Skeletal muscle satellite cell (primary cell): ENCODE measurements at regions not wholly inside any gene's neighbourhood (a gene's known extent, or its start where the extent isn't known, plus 50 kb on each side); places are given as distances from the start of the nearest gene placed in this dataset.

Source experiments
- H3K27me3 ChIP-seq: 2 replicates; pipeline ENCODE4 v1.7.0; 2013; ENCODE audit warnings: low read length; ENCODE audit not compliant: control insufficient read depth, insufficient read depth
- H3K36me3 ChIP-seq: 2 replicates; pipeline ENCODE4 v1.7.0; 2013; ENCODE audit warnings: mild to moderate bottlenecking, control low read depth, low read length; ENCODE audit not compliant: insufficient read depth
- H3K4me1 ChIP-seq: 2 replicates; pipeline ENCODE4 v1.7.0; 2013; ENCODE audit warnings: low read length; ENCODE audit not compliant: control insufficient read depth, insufficient read depth
- H3K4me2 ChIP-seq: 2 replicates; pipeline ENCODE4 v1.7.0; 2013; ENCODE audit warnings: mild to moderate bottlenecking, low read length
- H3K4me3 ChIP-seq: 2 replicates; pipeline ENCODE4 v1.7.0; 2013; ENCODE audit warnings: low read length
- H3K9ac ChIP-seq: 2 replicates; pipeline ENCODE4 v1.7.0; 2013; ENCODE audit warnings: mild to moderate bottlenecking, low read depth, low read length, moderate library complexity
- H3K9me3 ChIP-seq: replicated peaks from 2 replicates; pipeline ENCODE4 v1.7.0; 2013; ENCODE audit warnings: mild to moderate bottlenecking, control low read depth, low read length

- Histone ChIP-seq H3K4me2 (no peak overlapping the region), H3K4me1 (no peaks in the 10 kb centered on the region), H3K4me3 (no peak overlapping the region), H3K36me3 (no peaks in the 10 kb centered on the region), H3K9ac (no peak overlapping the region), H3K9me3 (peaks cover 10% of the 10 kb centered on the region), H3K27me3 (no peaks in the 10 kb centered on the region)
Observed at GRCh38 chr2:129069875-129070594, 751.4 kb upstream of the HS6ST1 start.

- Histone ChIP-seq H3K4me2 (no peak overlapping the region), H3K4me3 (no peak overlapping the region), H3K9me3 (peaks cover 10% of the 10 kb centered on the region), H3K36me3 (no peaks in the 10 kb centered on the region), H3K27me3 (no peaks in the 10 kb centered on the region), H3K9ac (no peak overlapping the region), H3K4me1 (no peaks in the 10 kb centered on the region)
Observed at GRCh38 chr2:129070663-129071062, 752.0 kb upstream of the HS6ST1 start.

- Histone ChIP-seq H3K27me3 (no peaks in the 10 kb centered on the region), H3K4me1 (no peaks in the 10 kb centered on the region), H3K4me3 (no peak overlapping the region), H3K9me3 (peaks cover 10% of the 10 kb centered on the region), H3K4me2 (no peak overlapping the region), H3K9ac (no peak overlapping the region), H3K36me3 (no peaks in the 10 kb centered on the region)
Observed at GRCh38 chr2:129071531-129071930, 752.9 kb upstream of the HS6ST1 start.

- H3K9me3 ChIP-seq: peaks cover 9% of the 10 kb centered on the region
- no peaks in the 10 kb centered on the region for H3K4me1 ChIP-seq
- H3K9ac ChIP-seq: no peak overlapping the region
- no peaks in the 10 kb centered on the region for H3K36me3 ChIP-seq
- no peak overlapping the region for H3K4me3 ChIP-seq
- H3K4me2 ChIP-seq: no peak overlapping the region
- no peaks in the 10 kb centered on the region for H3K27me3 ChIP-seq
Observed at GRCh38 chr2:129074298-129074920, 755.7 kb upstream of the HS6ST1 start.

GRCh38 chr2:129078548-129078947 is 759.9 kb upstream of the HS6ST1 start:
- H3K4me3 ChIP-seq: no peak overlapping the region
- no peaks in the 10 kb centered on the region for H3K4me1 ChIP-seq
- peaks cover 9% of the 10 kb centered on the region for H3K9me3 ChIP-seq
- no peak overlapping the region for H3K9ac ChIP-seq
- H3K27me3 ChIP-seq: no peaks in the 10 kb centered on the region
- H3K36me3 ChIP-seq: no peaks in the 10 kb centered on the region
- H3K4me2 ChIP-seq: no peak overlapping the region

- Histone ChIP-seq H3K9ac (no peak overlapping the region), H3K4me2 (no peak overlapping the region), H3K4me3 (no peak overlapping the region), H3K9me3 (peaks cover 9% of the 10 kb centered on the region), H3K36me3 (no peaks in the 10 kb centered on the region), H3K4me1 (no peaks in the 10 kb centered on the region), H3K27me3 (no peaks in the 10 kb centered on the region)
Observed at GRCh38 chr2:129080715-129081476, 762.2 kb upstream of the HS6ST1 start.

GRCh38 chr2:129085386-129085785 is 766.7 kb upstream of the HS6ST1 start:
- H3K36me3 ChIP-seq: no peaks in the 10 kb centered on the region
- H3K27me3 ChIP-seq: no peaks in the 10 kb centered on the region
- no peak overlapping the region for H3K4me2 ChIP-seq
- no peaks in the 10 kb centered on the region for H3K4me1 ChIP-seq
- no peak overlapping the region for H3K9ac ChIP-seq
- no peak overlapping the region for H3K4me3 ChIP-seq
- peaks cover 7% of the 10 kb centered on the region for H3K9me3 ChIP-seq

- no peak overlapping the region for H3K9ac ChIP-seq
- no peak overlapping the region for H3K4me2 ChIP-seq
- no peak overlapping the region for H3K4me3 ChIP-seq
- no peaks in the 10 kb centered on the region for H3K4me1 ChIP-seq
- H3K27me3 ChIP-seq: no peaks in the 10 kb centered on the region
- peaks cover 7% of the 10 kb centered on the region for H3K9me3 ChIP-seq
- H3K36me3 ChIP-seq: no peaks in the 10 kb centered on the region
Observed at GRCh38 chr2:129087133-129087813, 768.6 kb upstream of the HS6ST1 start.

- no peaks in the 10 kb centered on the region for H3K36me3 ChIP-seq
- no peaks in the 10 kb centered on the region for H3K27me3 ChIP-seq
- H3K4me3 ChIP-seq: no peak overlapping the region
- H3K4me2 ChIP-seq: no peak overlapping the region
- peaks cover 12% of the 10 kb centered on the region for H3K9me3 ChIP-seq
- no peaks in the 10 kb centered on the region for H3K4me1 ChIP-seq
- H3K9ac ChIP-seq: no peak overlapping the region
Observed at GRCh38 chr2:129091620-129092019, 773.0 kb upstream of the HS6ST1 start.

GRCh38 chr2:129092956-129093355 is 774.3 kb upstream of the HS6ST1 start:
- peaks cover 12% of the 10 kb centered on the region for H3K9me3 ChIP-seq
- no peaks in the 10 kb centered on the region for H3K27me3 ChIP-seq
- no peaks in the 10 kb centered on the region for H3K4me1 ChIP-seq
- no peak overlapping the region for H3K4me2 ChIP-seq
- no peak overlapping the region for H3K9ac ChIP-seq
- H3K36me3 ChIP-seq: no peaks in the 10 kb centered on the region
- no peak overlapping the region for H3K4me3 ChIP-seq

GRCh38 chr2:129101186-129101585 is 782.5 kb upstream of the HS6ST1 start:
- Histone ChIP-seq H3K4me2 (no peak overlapping the region), H3K9me3 (peaks cover 22% of the 10 kb centered on the region), H3K4me3 (no peak overlapping the region), H3K4me1 (no peaks in the 10 kb centered on the region), H3K36me3 (no peaks in the 10 kb centered on the region), H3K27me3 (no peaks in the 10 kb centered on the region), H3K9ac (no peak overlapping the region)
